SK-N-SH (cell line): ENCODE measurements at regions not wholly inside any gene's neighbourhood (a gene's known extent, or its start where the extent isn't known, plus 50 kb on each side); places are given as distances from the start of the nearest gene placed in this dataset.

Experiments
- CTCF ChIA-PET: fragments of 300-600, 350-600 bp; formaldehyde crosslinking; extraction: SDS; loops from one replicate; lab custom pipeline; 2021; lab: Yijun Ruan, JAX
- POLR2A ChIA-PET: fragments of 350-600 bp; sonication (Branson Sonifier 250); formaldehyde crosslinking; extraction: SDS; loops from one replicate; lab custom pipeline; 2020; ENCODE audit warnings: antibody characterized with exemption, inconsistent platforms; lab: Yijun Ruan, JAX
- DNase-seq: peaks from one replicate; pipeline ENCODE4 v3.0.0; 2012
- H2AFZ ChIP-seq: fragments of 200-600 bp; sonication (generic); 2 replicates; pipeline ENCODE4 v1.8.1; 2016; ENCODE audit warnings: antibody characterized with exemption, mild to moderate bottlenecking, low read depth
- H3F3A ChIP-seq: fragments of 200-600 bp; sonication (generic); replicated peaks from 2 replicates; pipeline ENCODE3; 2016; ENCODE audit warnings: antibody characterized with exemption, mild to moderate bottlenecking; ENCODE audit not compliant: insufficient read depth
- H3K27ac ChIP-seq, 2 experiments: fragments of 200-500 bp in 1 of 2; fragments of 200-600 bp in 1 of 2; sonication (Bioruptor generic) in 1 of 2; sonication (generic), shearing (Covaris generic) in 1 of 2; 2 replicates each; pipeline versions ENCODE4 v1.5.1 to v1.6.1; 2014 to 2016; ENCODE audit warnings: low read depth in 2 of 2, inconsistent platforms in 1 of 2, low read length in 1 of 2, mild to moderate bottlenecking in 1 of 2, mixed read lengths in 1 of 2
- H3K27me3 ChIP-seq: fragments of 200-600 bp; sonication (generic), shearing (Covaris generic); 2 replicates; pipeline ENCODE4 v1.6.1; 2016; ENCODE audit warnings: mixed run types; ENCODE audit not compliant: insufficient read depth
- H3K36me3 ChIP-seq, 2 experiments: fragments of 200-500 bp in 1 of 2; fragments of 200-600 bp in 1 of 2; sonication (Bioruptor generic) in 1 of 2; sonication (generic) in 1 of 2; replicated peaks in 1 of 2; 2 replicates each; pipeline versions ENCODE3 to v1.5.1; 2014 to 2016; ENCODE audit warnings: low read length in 1 of 2, mild to moderate bottlenecking in 1 of 2; ENCODE audit not compliant: insufficient read depth in 2 of 2, control insufficient read depth in 1 of 2
- H3K4me1 ChIP-seq, 2 experiments: fragments of 200-500 bp in 1 of 2; fragments of 200-600 bp in 1 of 2; sonication (Bioruptor generic) in 1 of 2; sonication (generic), shearing (Covaris generic) in 1 of 2; 2 replicates each; pipeline versions ENCODE4 v1.5.1 to v1.6.1; 2014 to 2016; ENCODE audit warnings: low read depth in 1 of 2, low read length in 1 of 2, mixed run types in 1 of 2; ENCODE audit not compliant: insufficient read depth in 2 of 2, control insufficient read depth in 1 of 2
- H3K4me2 ChIP-seq: fragments of 200-600 bp; sonication (generic), shearing (Covaris generic); 2 replicates; pipeline ENCODE4 v1.6.1; 2017; ENCODE audit warnings: mixed run types
- H3K4me3 ChIP-seq, 2 experiments: fragments of 200-500 bp in 1 of 2; fragments of 200-600 bp in 1 of 2; sonication (Bioruptor generic) in 1 of 2; sonication (generic), shearing (Covaris generic) in 1 of 2; 2 replicates each; pipeline versions ENCODE4 v1.5.1 to v1.8.1; 2014 to 2016; ENCODE audit warnings: low read depth in 2 of 2, inconsistent platforms in 1 of 2, low read length in 1 of 2, mild to moderate bottlenecking in 1 of 2, mixed read lengths in 1 of 2, moderate library complexity in 1 of 2
- H3K79me2 ChIP-seq: fragments of 200-600 bp; sonication (generic); 2 replicates; pipeline ENCODE4 v1.8.1; 2017; ENCODE audit warnings: mild to moderate bottlenecking; ENCODE audit not compliant: insufficient read depth
- H3K9ac ChIP-seq: fragments of 200-600 bp; sonication (generic); 2 replicates; pipeline ENCODE4 v1.6.1; 2017; ENCODE audit warnings: mixed run types
- H3K9me2 ChIP-seq: fragments of 200-600 bp; sonication (generic); 2 replicates; pipeline ENCODE4 v1.6.1; 2017; ENCODE audit warnings: mixed run types
- H3K9me3 ChIP-seq: fragments of 200-600 bp; sonication (generic); 2 replicates; pipeline ENCODE4 v1.6.1; 2017; ENCODE audit warnings: mixed run types, mild to moderate bottlenecking, moderate library complexity
- H4K20me1 ChIP-seq: fragments of 200-600 bp; sonication (generic); 2 replicates; pipeline ENCODE4 v1.6.1; 2017; ENCODE audit warnings: mild to moderate bottlenecking, mixed run types; ENCODE audit not compliant: insufficient read depth
- EP300 ChIP-seq, 2 experiments: IDR thresholded peaks; 2 replicates each; pipeline versions ENCODE4 v1.4.0 to v1.6.1; 2012; ENCODE audit warnings: borderline replicate concordance in 1 of 2, low read depth in 1 of 2, low read length in 1 of 2
- GABPA ChIP-seq: IDR thresholded peaks from 2 replicates; pipeline ENCODE4 v1.4.0; 2012; ENCODE audit warnings: low read depth, mild to moderate bottlenecking
- IRF3 ChIP-seq: fragments of 150-350 bp; IDR thresholded peaks from 2 replicates; pipeline ENCODE4 v1.6.1; 2016; ENCODE audit warnings: mild to moderate bottlenecking, low read depth, low read length
- MAX ChIP-seq: IDR thresholded peaks from 2 replicates; pipeline ENCODE4 v1.4.0; 2012; ENCODE audit warnings: low read depth
- MEF2A ChIP-seq: IDR thresholded peaks from 2 replicates; pipeline ENCODE4 v1.4.0; 2012; ENCODE audit warnings: low read depth, borderline replicate concordance
- PBX3 ChIP-seq: IDR thresholded peaks from 2 replicates; pipeline ENCODE4; 2012
- POLR2AphosphoS5 ChIP-seq: IDR thresholded peaks from 2 replicates; pipeline ENCODE4 v1.6.1; 2012; ENCODE audit warnings: low read depth, low read length
- RAD21 ChIP-seq: IDR thresholded peaks from 2 replicates; pipeline ENCODE4 v1.6.1; 2012; ENCODE audit warnings: mild to moderate bottlenecking, low read length
- RFX5 ChIP-seq: IDR thresholded peaks from 2 replicates; pipeline ENCODE4 v1.6.1; 2012; ENCODE audit warnings: mild to moderate bottlenecking, improper control_type of control experiment, low read length
- TEAD4 ChIP-seq: IDR thresholded peaks from 2 replicates; pipeline ENCODE4 v1.4.0; 2012; ENCODE audit warnings: mild to moderate bottlenecking, borderline replicate concordance; ENCODE audit not compliant: insufficient read depth
- USF1 ChIP-seq: IDR thresholded peaks from 2 replicates; pipeline ENCODE4 v1.4.0; 2012; ENCODE audit warnings: low read depth, borderline replicate concordance
- USF2 ChIP-seq: fragments of 150-350 bp; IDR thresholded peaks from 2 replicates; pipeline ENCODE4 v1.6.1; 2017; ENCODE audit warnings: antibody characterized with exemption, low read length, low read depth, borderline replicate concordance
- YY1 ChIP-seq: IDR thresholded peaks from 2 replicates; pipeline ENCODE4 v1.4.0; 2012; ENCODE audit warnings: low read depth, mild to moderate bottlenecking
- ZBTB33 ChIP-seq: IDR thresholded peaks from 2 replicates; pipeline ENCODE4 v1.4.0; 2012; ENCODE audit warnings: low read depth, borderline replicate concordance
- WGBS: methylation state at CpG from one replicate; pipeline ENCODE4 v1.1.6; 2017; ENCODE audit warnings: low lambda C conversion rate; 5-methylcytosine and 5-hydroxymethylcytosine counted together

GRCh38 chr18:54713386-54713785, 114.9 kb upstream of the RAB27B start:
- Histone ChIP-seq H3K9me2 (no peaks in the 10 kb centered on the region), H3K9ac (no peak overlapping the region), H3K9me3 (no peaks in the 10 kb centered on the region), H3K4me3 (no peak overlapping the region), H3K36me3 (no peaks in the 10 kb centered on the region), H3K27ac (no peak overlapping the region), H3K4me1 (peaks cover 7 to 8% of the 10 kb centered on the region in 2 experiments), H3K4me2 (no peak overlapping the region), H3K27me3 (no peaks in the 10 kb centered on the region), H2AFZ (no peak overlapping the region), H4K20me1 (no peaks in the 10 kb centered on the region)
- CTCF ChIA-PET: interaction anchor here (0.5 to 1.3 kb wide), 2 partner anchors 42 to 595 kb away, joined by 3 to 4 read pairs; no protein-coding TSS in a partner anchor
- no peak for DNase-seq
- WGBS: 94% methylated on average over 4 of the region's 4 CpGs
- TF ChIP-seq MEF2A: no peak
- TF ChIP-seq PBX3: no peak
- no peak for TF ChIP-seq YY1
- TF ChIP-seq USF2: no peak
- TF ChIP-seq ZBTB33: no peak
- TF ChIP-seq TEAD4: no peak
- TF ChIP-seq MAX: no peak
- TF ChIP-seq GABPA: no peak
- no peak for TF ChIP-seq POLR2AphosphoS5
- no peak for TF ChIP-seq RAD21
- TF ChIP-seq EP300 (IDR thresholded peaks at IDR 0.05; ENCODE audit: borderline replicate concordance in 1 of 2, low read depth in 1 of 2, low read length in 1 of 2): no peak
- TF ChIP-seq RFX5: no peak
- TF ChIP-seq USF1: no peak
- TF ChIP-seq IRF3: no peak
- TF ChIP-seq, all 33 proteins: peak for 0
- Histone ChIP-seq H3F3A (peaks cover 17% of the 10 kb centered on the region), H3K79me2 (no peaks in the 10 kb centered on the region)
- POLR2A ChIA-PET: no interaction called here
